OCI-LY7 (cell line): ENCODE measurements at regions not wholly inside any gene's neighbourhood (a gene's known extent, or its start where the extent isn't known, plus 50 kb on each side); places are given as distances from the start of the nearest gene placed in this dataset.
A peak's percentile ranks its signal among the peaks of the same experiment; 100 is the strongest.
"Not testable (repeated sequence)": the region's sequence is repeated elsewhere in the genome, so short reads cannot be mapped to it uniquely, and the experiment has no call there.

ENCODE experiments used
- BruUV-seq: library from RNA; stranded (reverse); fragments of 400-500 nt; replicated peaks from 2 replicates; lab custom pipeline; 2021; lab: Mats Ljungman, UMichigan
- CTCF ChIA-PET: fragments of 300-600 bp; sonication (Branson Sonifier 250); formaldehyde crosslinking; loops from one replicate; lab custom pipeline; 2022; ENCODE audit warnings: antibody characterized with exemption; ENCODE audit not compliant: unreplicated experiment; lab: Charles Lee
- POLR2A ChIA-PET: fragments of 300-600 bp; sonication (Branson Sonifier 250); formaldehyde crosslinking; loops from one replicate; lab custom pipeline; 2022; ENCODE audit warnings: antibody characterized with exemption; lab: Charles Lee
- DNase-seq: peaks from one replicate; pipeline ENCODE4 v3.0.0-alpha.2; 2015; ENCODE audit warnings: low spot score
- H2AFZ ChIP-seq: fragments of 200-600 bp; sonication (generic), shearing (Covaris generic); 2 replicates; pipeline ENCODE4 v1.6.1; 2014; ENCODE audit warnings: mild to moderate bottlenecking, antibody characterized with exemption, low read length, moderate library complexity
- H3K27ac ChIP-seq: fragments of 200-600 bp; sonication (generic); 2 replicates; pipeline ENCODE4 v1.5.1; 2014; ENCODE audit warnings: mixed run types, low read depth, mild to moderate bottlenecking, moderate library complexity, low read length, inconsistent platforms; ENCODE audit not compliant: poor library complexity, severe bottlenecking
- H3K36me3 ChIP-seq: fragments of 200-600 bp; sonication (generic); 2 replicates; pipeline ENCODE4 v1.6.1; 2014; ENCODE audit warnings: mild to moderate bottlenecking, antibody characterized with exemption, low read length, moderate library complexity, mixed read lengths; ENCODE audit not compliant: insufficient read depth
- H3K4me1 ChIP-seq: fragments of 200-600 bp; sonication (generic); 2 replicates; pipeline ENCODE4 v1.5.1; 2014; ENCODE audit warnings: mild to moderate bottlenecking, low read length; ENCODE audit not compliant: insufficient read depth, poor library complexity, severe bottlenecking
- H3K4me2 ChIP-seq: fragments of 200-600 bp; sonication (generic); 2 replicates; pipeline ENCODE4 v1.6.1; 2014; ENCODE audit warnings: mild to moderate bottlenecking, low read length
- H3K4me3 ChIP-seq: fragments of 200-600 bp; sonication (generic); 2 replicates; pipeline ENCODE4 v1.5.1; 2014; ENCODE audit warnings: mild to moderate bottlenecking, low read depth, low read length; ENCODE audit not compliant: poor library complexity, severe bottlenecking
- H3K79me2 ChIP-seq: fragments of 200-600 bp; sonication (generic); 2 replicates; pipeline ENCODE4 v1.6.1; 2016; ENCODE audit warnings: low read depth, mild to moderate bottlenecking, low read length, moderate library complexity, mixed read lengths; ENCODE audit not compliant: insufficient read depth
- H3K9me2 ChIP-seq: fragments of 200-600 bp; sonication (generic); 2 replicates; pipeline ENCODE4 v1.6.1; 2016; ENCODE audit warnings: mild to moderate bottlenecking, low read length, mixed read lengths; ENCODE audit not compliant: insufficient read depth
- H3K9me3 ChIP-seq: fragments of 200-600 bp; sonication (generic); 2 replicates; pipeline ENCODE4 v1.6.1; 2014; ENCODE audit warnings: mild to moderate bottlenecking, mixed run types, low read length, mixed read lengths
- H4K20me1 ChIP-seq: fragments of 200-600 bp; sonication (generic); 2 replicates; pipeline ENCODE4 v1.6.1; 2014; ENCODE audit warnings: mild to moderate bottlenecking, antibody characterized with exemption, low read length, moderate library complexity, mixed read lengths; ENCODE audit not compliant: insufficient read depth
- EZH2phosphoT487 ChIP-seq: fragments of 200-600 bp; sonication (generic); IDR thresholded peaks from 2 replicates; pipeline ENCODE4 v1.6.1; 2018; ENCODE audit warnings: low read depth, borderline replicate concordance, mild to moderate bottlenecking, mixed run types, antibody characterized with exemption, low read length, moderate library complexity, mixed read lengths
- intact Hi-C: fragments of 100-400 bp; cut with micrococcal nuclease; formaldehyde crosslinking; loops from one replicate; pipeline ENCODE4 v1.10.0; 2022; ENCODE audit not compliant: unreplicated experiment
- TF ChIP-seq, protein P1 (sequence below): fragments of 200-600 bp; sonication (generic); conservative IDR thresholded peaks from 2 replicates; pipeline ENCODE4 v1.5.1; 2014; ENCODE audit warnings: mild to moderate bottlenecking, antibody characterized with exemption, low read length, moderate library complexity, mixed read lengths

DNA sequence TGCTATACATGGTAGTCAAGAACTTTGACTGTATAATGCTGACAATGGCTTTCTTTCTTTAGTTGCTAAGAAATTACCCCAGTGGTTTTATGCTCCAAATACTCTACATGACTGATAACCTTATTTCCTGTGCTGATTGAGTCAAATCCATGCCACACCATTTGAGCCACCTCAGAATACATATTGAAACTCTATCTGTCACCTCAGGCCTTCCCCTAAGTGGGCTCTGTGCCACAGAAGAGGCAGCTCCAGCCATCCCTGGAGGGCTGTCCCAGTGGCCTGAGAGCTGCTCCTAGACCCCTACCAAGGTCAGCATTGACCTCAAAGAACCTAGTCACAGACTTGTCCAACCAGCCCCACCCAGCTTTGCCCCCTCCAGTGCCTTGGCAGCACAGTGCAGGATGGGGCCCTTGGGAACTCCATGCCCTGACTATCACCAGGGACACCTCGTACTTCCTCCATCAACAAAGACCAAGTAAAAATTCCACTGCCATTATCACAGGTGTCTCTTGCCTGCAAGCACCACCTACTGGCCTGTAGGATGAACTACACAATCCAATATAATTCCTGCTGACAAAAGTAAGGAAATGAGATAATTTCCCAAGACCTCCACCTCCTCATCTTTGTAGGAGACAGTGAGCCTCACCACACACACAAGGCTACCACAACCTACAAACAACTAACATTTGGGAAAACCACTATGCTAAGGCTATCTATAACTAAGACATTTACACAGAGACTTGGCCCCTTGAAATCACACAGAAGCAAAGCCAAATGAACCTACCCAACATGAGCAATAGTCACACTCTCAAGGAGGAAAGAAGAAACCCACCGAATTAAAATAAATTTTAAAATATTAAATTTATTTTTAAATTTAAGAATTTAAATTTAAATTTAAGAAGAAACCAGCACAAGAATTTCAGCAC is 239.9 kb downstream of the NKX6-1 start:
- H3K4me2 ChIP-seq = no peak overlapping the region
- no peaks in the 10 kb centered on the region for H4K20me1 ChIP-seq
- no peaks in the 10 kb centered on the region for H3K36me3 ChIP-seq
- ChIA-PET CTCF (no interaction called here), POLR2A (no interaction called here)
- no peaks in the 10 kb centered on the region for H3K4me1 ChIP-seq
- no peak overlapping the region for H3K27ac ChIP-seq
- H3K9me3 ChIP-seq = no peaks in the 10 kb centered on the region
- DNase-seq = peak; percentile 29
- no TSS peak for BruUV-seq
- H2AFZ ChIP-seq = no peak overlapping the region
- TF ChIP-seq, protein P1, sequence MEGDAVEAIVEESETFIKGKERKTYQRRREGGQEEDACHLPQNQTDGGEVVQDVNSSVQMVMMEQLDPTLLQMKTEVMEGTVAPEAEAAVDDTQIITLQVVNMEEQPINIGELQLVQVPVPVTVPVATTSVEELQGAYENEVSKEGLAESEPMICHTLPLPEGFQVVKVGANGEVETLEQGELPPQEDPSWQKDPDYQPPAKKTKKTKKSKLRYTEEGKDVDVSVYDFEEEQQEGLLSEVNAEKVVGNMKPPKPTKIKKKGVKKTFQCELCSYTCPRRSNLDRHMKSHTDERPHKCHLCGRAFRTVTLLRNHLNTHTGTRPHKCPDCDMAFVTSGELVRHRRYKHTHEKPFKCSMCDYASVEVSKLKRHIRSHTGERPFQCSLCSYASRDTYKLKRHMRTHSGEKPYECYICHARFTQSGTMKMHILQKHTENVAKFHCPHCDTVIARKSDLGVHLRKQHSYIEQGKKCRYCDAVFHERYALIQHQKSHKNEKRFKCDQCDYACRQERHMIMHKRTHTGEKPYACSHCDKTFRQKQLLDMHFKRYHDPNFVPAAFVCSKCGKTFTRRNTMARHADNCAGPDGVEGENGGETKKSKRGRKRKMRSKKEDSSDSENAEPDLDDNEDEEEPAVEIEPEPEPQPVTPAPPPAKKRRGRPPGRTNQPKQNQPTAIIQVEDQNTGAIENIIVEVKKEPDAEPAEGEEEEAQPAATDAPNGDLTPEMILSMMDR = peak; percentile 86
- no peak for TF ChIP-seq EZH2phosphoT487
- no peak overlapping the region for H3K4me3 ChIP-seq
- intact Hi-C loops = loop anchor here (2.0 kb wide), 1 partner anchor 614 kb away; no protein-coding TSS in a partner anchor
- no peaks in the 10 kb centered on the region for H3K79me2 ChIP-seq
- H3K9me2 ChIP-seq = no peaks in the 10 kb centered on the region

DNA sequence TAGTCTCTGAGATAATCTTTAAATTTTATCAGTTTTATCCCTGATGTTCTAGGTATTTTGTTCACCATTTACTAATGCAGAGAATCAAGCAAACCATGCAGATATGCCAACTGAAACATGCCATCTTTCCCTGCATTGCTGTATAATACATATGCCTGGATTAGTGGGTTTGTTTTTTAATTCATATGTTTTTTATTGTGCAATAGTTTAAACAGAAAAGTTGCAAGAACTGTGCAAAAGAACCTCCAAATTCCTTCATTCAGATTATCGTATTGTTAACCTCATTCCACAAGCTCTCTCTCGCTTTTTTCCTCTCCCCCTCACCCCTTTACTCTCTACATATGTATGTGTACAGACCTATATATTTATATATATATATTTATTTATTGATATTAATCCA is 244.6 kb downstream of the NKX6-1 start:
- ChIA-PET POLR2A (no interaction called here), CTCF (no interaction called here)
- Histone ChIP-seq H2AFZ (no peak overlapping the region), H3K36me3 (no peaks in the 10 kb centered on the region), H3K9me2 (no peaks in the 10 kb centered on the region), H3K4me2 (no peak overlapping the region), H4K20me1 (no peaks in the 10 kb centered on the region), H3K9me3 (no peaks in the 10 kb centered on the region), H3K27ac (no peak overlapping the region), H3K79me2 (no peaks in the 10 kb centered on the region), H3K4me1 (no peaks in the 10 kb centered on the region), H3K4me3 (no peak overlapping the region)
- intact Hi-C loops = no loop called here
- TF ChIP-seq, protein P1 = no peak
- no peak for TF ChIP-seq EZH2phosphoT487
- no peak for DNase-seq
- BruUV-seq = no TSS peak

DNA sequence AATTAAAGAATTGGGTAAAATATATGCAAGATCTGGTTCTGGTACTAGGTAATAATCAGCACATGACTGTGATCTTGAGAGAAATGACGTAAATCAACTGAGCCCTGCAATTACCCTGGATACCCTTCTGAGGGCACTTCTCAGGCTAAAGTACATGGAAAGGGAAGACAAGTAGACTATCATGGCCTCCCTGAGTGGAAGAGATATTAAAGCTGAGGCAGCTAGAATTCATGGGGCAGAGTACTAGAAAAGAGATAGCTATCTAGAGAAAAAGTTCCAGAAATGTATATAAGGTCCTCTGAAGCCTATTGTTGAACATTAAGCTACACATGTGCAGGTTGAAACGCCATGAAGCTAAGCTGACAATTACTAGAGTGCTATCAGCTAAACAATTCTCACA is 249.6 kb downstream of the NKX6-1 start:
- no peaks in the 10 kb centered on the region for H3K79me2 ChIP-seq
- BruUV-seq = no TSS peak
- no peaks in the 10 kb centered on the region for H3K9me2 ChIP-seq
- intact Hi-C loops = no loop called here
- no peaks in the 10 kb centered on the region for H4K20me1 ChIP-seq
- no peak for TF ChIP-seq EZH2phosphoT487
- TF ChIP-seq, protein P1 = no peak
- no peaks in the 10 kb centered on the region for H3K4me1 ChIP-seq
- no peaks in the 10 kb centered on the region for H3K36me3 ChIP-seq
- DNase-seq = no peak
- no peak overlapping the region for H3K4me2 ChIP-seq
- no peak overlapping the region for H3K27ac ChIP-seq
- POLR2A ChIA-PET = interaction anchor here (0.5 kb wide), 1 partner anchor 32 kb away, joined by 3 read pairs; no protein-coding TSS in a partner anchor
- CTCF ChIA-PET = no interaction called here
- no peaks in the 10 kb centered on the region for H3K9me3 ChIP-seq
- H3K4me3 ChIP-seq = no peak overlapping the region
- H2AFZ ChIP-seq = no peak overlapping the region

DNA sequence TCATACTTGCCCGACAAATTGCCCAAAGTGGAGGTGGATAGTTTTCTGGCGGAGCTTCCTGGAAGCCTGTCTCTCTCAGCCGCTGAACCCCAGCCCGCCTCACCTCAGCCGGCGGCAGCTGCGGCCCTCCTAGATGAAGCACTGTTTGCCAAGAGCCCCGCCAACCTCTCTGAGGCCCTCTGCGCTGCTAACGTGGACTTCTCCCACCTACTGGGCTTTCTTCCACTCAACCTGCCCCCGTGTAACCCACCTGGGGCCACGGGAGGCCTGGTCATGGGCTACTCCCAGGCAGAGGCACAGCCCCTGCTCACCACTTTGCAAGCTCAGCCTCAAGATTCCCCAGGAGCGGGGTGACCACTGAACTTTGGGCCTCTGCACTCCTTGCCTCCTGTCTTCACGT is 254.1 kb downstream of the NKX6-1 start:
- H3K4me1 ChIP-seq, H2AFZ ChIP-seq, POLR2A ChIA-PET, H4K20me1 ChIP-seq, H3K4me3 ChIP-seq, H3K79me2 ChIP-seq, H3K4me2 ChIP-seq, CTCF ChIA-PET, H3K9me2 ChIP-seq, intact Hi-C loops, BruUV-seq, DNase-seq, H3K9me3 ChIP-seq, H3K36me3 ChIP-seq, H3K27ac ChIP-seq: not testable (repeated sequence)
